HG02938 (cell line): ENCODE measurements at regions not wholly inside any gene's neighbourhood (a gene's known extent, or its start where the extent isn't known, plus 50 kb on each side); places are given as distances from the start of the nearest gene placed in this dataset.

Experiments
- ATAC-seq: cut with Tn5 transposase; IDR thresholded peaks from one replicate; pipeline ENCODE4 v1.9.1; 2021; ENCODE audit warnings: mild to moderate bottlenecking, moderate library complexity; ENCODE audit not compliant: unreplicated experiment

DNA sequence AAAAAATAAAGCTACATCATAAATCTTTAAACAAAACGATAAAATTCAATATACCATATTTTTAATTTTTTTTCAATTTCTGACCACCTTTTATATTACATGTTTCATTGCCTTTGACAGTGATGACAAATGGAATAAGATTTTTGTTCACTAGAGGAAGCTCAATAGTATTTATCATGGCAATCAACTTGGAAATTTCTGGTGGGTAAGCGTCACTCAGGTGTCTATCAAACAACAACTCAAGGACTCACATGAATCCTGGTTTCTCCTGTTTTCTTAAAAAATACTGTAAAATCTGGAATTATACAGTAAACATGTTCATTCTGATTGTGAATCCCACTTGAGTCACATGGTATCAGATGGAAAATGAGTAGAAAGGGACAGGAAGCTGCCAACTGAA is 782.2 kb downstream of the OTOL1 start:
- ATAC-seq = no peak

DNA sequence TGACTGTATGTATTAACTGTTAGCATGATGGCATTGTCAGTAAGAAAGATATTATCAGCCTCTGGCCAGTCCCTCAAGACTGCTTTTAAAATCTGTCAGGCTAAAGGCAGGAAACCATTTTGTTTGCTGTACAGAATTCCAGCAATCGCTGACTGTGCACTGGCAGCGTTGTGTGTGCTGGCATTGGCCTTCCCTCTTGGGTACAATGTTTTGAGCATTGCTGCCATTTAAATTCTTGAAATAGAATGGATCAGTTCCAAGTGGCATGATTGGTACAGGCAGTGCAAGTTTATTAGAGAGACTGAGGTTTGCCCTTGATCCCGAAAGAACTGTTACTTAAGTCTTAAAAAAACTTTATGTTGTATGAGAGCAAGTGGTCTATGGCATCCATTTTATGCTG is 788.7 kb downstream of the OTOL1 start:
- ATAC-seq = no peak

GRCh38 chr3:162287600-162287999 is 791.0 kb downstream of the OTOL1 start:
- no peak for ATAC-seq

GRCh38 chr3:162292409-162292808 is 795.8 kb downstream of the OTOL1 start:
- ATAC-seq = no peak

- ATAC-seq = no peak
These were observed 798.8 kb downstream of the OTOL1 start for GRCh38 chr3:162295323-162295983.

GRCh38 chr3:162302983-162303624 is 806.5 kb downstream of the OTOL1 start:
- ATAC-seq = no peak

GRCh38 chr3:162317046-162317445 is 820.4 kb downstream of the OTOL1 start:
- ATAC-seq = no peak

GRCh38 chr3:162328649-162329048 is 832.0 kb downstream of the OTOL1 start:
- no peak for ATAC-seq

DNA sequence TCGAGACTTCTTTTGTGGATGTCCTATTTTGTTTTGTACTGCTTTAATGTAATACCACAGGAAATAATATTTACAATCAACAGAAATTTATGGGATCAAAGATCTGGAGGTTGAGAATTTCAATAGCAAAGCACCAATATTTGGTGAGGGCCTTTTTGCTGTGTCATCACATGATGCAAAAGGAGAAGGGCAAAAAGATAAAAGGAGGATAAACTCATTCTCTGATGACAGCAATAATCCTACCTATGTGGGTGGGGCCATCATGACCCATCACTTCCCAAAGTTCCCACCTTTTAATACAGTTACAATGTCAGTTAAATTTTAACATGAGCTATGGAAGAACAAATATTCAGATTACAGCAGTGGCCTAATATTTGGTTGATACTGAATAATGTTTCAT is 832.9 kb downstream of the OTOL1 start:
- no peak for ATAC-seq

DNA sequence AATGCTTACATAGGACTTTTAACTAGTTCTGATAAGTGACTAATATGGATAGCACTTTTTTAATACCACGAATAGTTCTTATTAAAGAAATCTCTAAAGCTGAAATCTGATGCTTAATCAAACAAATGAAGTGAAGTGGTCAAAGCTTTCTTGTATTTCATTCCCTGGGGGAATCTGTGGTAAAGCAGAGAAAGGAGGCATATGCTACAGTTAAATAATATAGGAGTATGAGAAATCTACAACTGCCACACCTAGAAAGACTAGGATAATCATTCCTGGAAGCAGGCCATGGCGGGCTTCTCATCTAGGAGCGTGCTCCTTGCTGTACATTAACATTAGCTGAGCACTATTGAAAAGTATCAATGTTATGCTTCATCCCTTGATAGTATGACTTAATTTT is 835.7 kb downstream of the OTOL1 start:
- no peak for ATAC-seq

- no peak for ATAC-seq
These were observed 837.9 kb downstream of the OTOL1 start for GRCh38 chr3:162334537-162334936.

- no peak for ATAC-seq
These were observed 841.0 kb downstream of the OTOL1 start for GRCh38 chr3:162337630-162338029.

- no peak for ATAC-seq
These were observed 841.9 kb downstream of the OTOL1 start for GRCh38 chr3:162338514-162338913.

- ATAC-seq = no peak
These were observed 852.3 kb downstream of the OTOL1 start for GRCh38 chr3:162348912-162349311.

- ATAC-seq = no peak
These were observed 856.8 kb downstream of the OTOL1 start for GRCh38 chr3:162353414-162353813.

DNA sequence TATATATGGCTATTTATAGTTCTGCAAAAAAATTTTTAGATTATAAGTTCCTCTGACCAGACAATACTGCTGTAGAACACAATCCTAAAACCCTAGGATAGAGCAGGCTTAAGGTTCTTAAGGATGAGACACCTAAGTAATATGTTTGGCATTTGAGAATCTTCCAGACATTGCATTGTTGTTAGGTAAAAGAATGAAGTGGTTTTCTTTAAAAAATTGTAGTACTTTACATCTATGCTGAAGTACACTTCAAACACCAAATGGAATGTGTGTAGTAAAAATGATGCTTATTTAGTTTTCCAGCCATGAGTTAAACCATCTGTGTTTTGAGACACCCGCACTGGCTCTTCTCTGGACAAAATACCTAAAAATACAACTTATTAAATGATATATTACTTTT is 857.7 kb downstream of the OTOL1 start:
- no peak for ATAC-seq

- no peak for ATAC-seq
These were observed 868.6 kb downstream of the OTOL1 start for GRCh38 chr3:162365066-162365719.

GRCh38 chr3:162366166-162366766 is 869.7 kb downstream of the OTOL1 start:
- ATAC-seq = no peak

GRCh38 chr3:162367429-162368260 is 871.0 kb downstream of the OTOL1 start:
- no peak for ATAC-seq

DNA sequence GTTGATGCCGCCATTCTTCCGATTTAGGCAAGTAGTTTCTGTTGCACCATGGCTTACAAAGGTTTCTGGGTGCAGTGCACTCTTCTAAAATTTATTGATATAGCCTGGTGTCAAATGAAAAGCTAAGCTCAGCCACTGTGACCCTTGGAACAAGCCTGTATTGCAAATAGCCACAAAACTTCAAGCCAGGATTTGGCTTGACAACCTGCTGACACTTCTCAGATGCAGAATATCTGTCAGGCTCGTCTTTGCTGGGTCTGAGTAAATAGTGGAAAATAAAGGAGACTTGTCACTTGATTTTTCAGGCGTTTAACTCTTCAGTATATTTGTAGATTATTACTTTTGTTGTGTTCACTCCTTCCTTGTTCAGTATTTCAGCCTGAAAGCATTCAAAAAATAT is 871.8 kb downstream of the OTOL1 start:
- no peak for ATAC-seq

DNA sequence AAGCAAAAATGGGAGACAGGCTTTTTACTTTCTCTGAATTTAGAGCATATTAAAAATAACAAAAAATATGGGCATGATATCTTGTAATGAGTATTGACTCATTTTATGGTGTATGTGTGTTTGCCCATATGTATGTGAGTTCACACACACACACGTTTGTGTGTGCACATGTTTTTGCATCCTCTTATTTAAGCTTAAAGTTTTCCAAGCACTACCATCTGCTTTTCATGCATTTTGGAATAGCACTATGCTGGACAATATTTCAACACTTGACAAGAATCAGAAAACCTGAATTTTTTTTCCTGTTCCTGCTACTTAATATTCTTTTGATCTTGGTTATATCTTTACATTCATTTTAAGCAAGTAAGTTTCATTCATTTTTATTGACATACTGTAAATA is 872.7 kb downstream of the OTOL1 start:
- no peak for ATAC-seq
